ENCODE measurements at regions not wholly inside any gene's neighbourhood (a gene's known extent, or its start where the extent isn't known, plus 50 kb on each side); places are given as distances from the start of the nearest gene placed in this dataset.
"Not testable (repeated sequence)": the region's sequence is repeated elsewhere in the genome, so short reads cannot be mapped to it uniquely, and the experiment has no call there.

GRCh38 chr12:92235703-92236472 is 90.2 kb upstream of the BTG1 start:
- TF ChIP-seq, protein P1, sequence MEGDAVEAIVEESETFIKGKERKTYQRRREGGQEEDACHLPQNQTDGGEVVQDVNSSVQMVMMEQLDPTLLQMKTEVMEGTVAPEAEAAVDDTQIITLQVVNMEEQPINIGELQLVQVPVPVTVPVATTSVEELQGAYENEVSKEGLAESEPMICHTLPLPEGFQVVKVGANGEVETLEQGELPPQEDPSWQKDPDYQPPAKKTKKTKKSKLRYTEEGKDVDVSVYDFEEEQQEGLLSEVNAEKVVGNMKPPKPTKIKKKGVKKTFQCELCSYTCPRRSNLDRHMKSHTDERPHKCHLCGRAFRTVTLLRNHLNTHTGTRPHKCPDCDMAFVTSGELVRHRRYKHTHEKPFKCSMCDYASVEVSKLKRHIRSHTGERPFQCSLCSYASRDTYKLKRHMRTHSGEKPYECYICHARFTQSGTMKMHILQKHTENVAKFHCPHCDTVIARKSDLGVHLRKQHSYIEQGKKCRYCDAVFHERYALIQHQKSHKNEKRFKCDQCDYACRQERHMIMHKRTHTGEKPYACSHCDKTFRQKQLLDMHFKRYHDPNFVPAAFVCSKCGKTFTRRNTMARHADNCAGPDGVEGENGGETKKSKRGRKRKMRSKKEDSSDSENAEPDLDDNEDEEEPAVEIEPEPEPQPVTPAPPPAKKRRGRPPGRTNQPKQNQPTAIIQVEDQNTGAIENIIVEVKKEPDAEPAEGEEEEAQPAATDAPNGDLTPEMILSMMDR (IDR thresholded peaks at IDR 0.05) = no peak
- no peak overlapping the region for H3K4me3 ChIP-seq
- no peak for DNase-seq
- no peak for ATAC-seq
- no peaks in the 10 kb centered on the region for H3K4me1 ChIP-seq (ENCODE audit: low read depth)
- intact Hi-C loops (cut with DNase I, micrococcal nuclease) = no loop called here
- no peaks in the 10 kb centered on the region for H3K9me3 ChIP-seq
- H3K36me3 ChIP-seq (ENCODE audit: low read depth) = no peaks in the 10 kb centered on the region

- TF ChIP-seq, protein P1 (IDR thresholded peaks at IDR 0.05) = no peak
- no peaks in the 10 kb centered on the region for H3K4me1 ChIP-seq (ENCODE audit: low read depth)
- H3K9me3 ChIP-seq = no peaks in the 10 kb centered on the region
- intact Hi-C loops (cut with DNase I, micrococcal nuclease) = no loop called here
- ATAC-seq = no peak
- H3K4me3 ChIP-seq = no peak overlapping the region
- H3K36me3 ChIP-seq (ENCODE audit: low read depth) = no peaks in the 10 kb centered on the region
- DNase-seq = no peak
Measured at GRCh38 chr12:92234533-92234932, 88.9 kb upstream of the BTG1 start.

GRCh38 chr12:92233346-92234015 is 87.8 kb upstream of the BTG1 start:
- H3K36me3 ChIP-seq (ENCODE audit: low read depth) = no peaks in the 10 kb centered on the region
- H3K4me1 ChIP-seq (ENCODE audit: low read depth) = no peaks in the 10 kb centered on the region
- ATAC-seq (no peak), DNase-seq (no peak)
- no peak overlapping the region for H3K4me3 ChIP-seq
- H3K9me3 ChIP-seq = no peaks in the 10 kb centered on the region
- intact Hi-C loops (cut with DNase I, micrococcal nuclease) = no loop called here
- TF ChIP-seq, protein P1 (IDR thresholded peaks at IDR 0.05) = no peak

DNA sequence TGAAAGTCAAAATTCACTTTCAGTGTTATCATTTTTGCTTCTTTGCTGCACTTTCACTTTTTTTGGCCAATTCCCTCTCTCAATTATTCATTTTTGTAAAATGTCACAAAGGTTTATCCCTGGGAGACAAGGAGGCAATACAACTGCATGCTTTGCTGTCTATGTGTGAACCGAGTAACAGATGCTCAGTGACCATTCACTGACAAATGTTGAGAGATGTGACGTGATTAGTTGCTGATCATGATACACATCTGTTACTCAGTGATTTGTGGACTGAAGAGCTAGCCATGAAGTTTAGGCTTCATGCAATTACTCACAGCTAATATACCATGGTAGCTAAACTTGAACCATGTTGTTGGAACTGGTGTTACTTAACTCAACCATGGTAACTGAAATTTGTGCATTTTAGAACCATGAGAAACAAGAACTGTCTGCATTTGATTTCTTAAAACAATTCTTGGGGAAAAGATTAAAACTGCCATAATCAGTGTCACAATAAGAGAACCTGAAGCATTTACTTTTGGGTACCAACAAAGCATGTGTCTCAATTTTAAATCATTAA is 86.8 kb upstream of the BTG1 start:
- H3K4me3 ChIP-seq; DNase-seq; H3K36me3 ChIP-seq (ENCODE audit: low read depth); intact Hi-C loops (cut with DNase I, micrococcal nuclease); H3K4me1 ChIP-seq (ENCODE audit: low read depth); H3K9me3 ChIP-seq; ATAC-seq: not testable (repeated sequence)

DNA sequence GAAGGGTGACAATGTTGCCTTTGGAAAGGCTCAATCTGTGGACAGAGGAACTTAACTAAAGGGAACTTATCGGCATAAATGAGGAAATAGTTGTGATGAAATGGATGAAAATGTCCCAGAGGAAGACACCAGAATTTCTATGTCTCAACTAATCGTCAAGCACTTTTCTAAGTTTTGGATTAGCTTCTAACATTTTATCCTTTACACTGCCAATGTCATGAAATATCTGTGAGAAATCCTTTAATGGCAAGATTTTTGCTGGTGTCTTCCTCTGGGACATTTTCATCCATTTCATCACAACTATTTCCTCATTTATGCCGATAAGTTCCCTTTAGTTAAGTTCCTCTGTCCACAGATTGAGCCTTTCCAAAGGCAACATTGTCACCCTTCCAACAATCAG is 86.3 kb upstream of the BTG1 start:
- DNase-seq; H3K36me3 ChIP-seq (ENCODE audit: low read depth); H3K4me3 ChIP-seq; ATAC-seq; H3K4me1 ChIP-seq (ENCODE audit: low read depth); intact Hi-C loops (cut with DNase I, micrococcal nuclease); H3K9me3 ChIP-seq: not testable (repeated sequence)

GRCh38 chr12:92231532-92231931 is 85.9 kb upstream of the BTG1 start:
- H3K9me3 ChIP-seq; H3K36me3 ChIP-seq (ENCODE audit: low read depth); H3K4me3 ChIP-seq; intact Hi-C loops (cut with DNase I, micrococcal nuclease); H3K4me1 ChIP-seq (ENCODE audit: low read depth); DNase-seq; ATAC-seq: not testable (repeated sequence)

- intact Hi-C loops (cut with DNase I, micrococcal nuclease) = no loop called here
- TF ChIP-seq, protein P1 (IDR thresholded peaks at IDR 0.05) = no peak
- ATAC-seq = no peak
- Histone ChIP-seq H3K36me3 (ENCODE audit: low read depth) (no peaks in the 10 kb centered on the region), H3K4me3 (no peak overlapping the region), H3K9me3 (no peaks in the 10 kb centered on the region), H3K4me1 (ENCODE audit: low read depth) (no peaks in the 10 kb centered on the region)
- DNase-seq = no peak
Measured at GRCh38 chr12:92229381-92229780, 83.7 kb upstream of the BTG1 start.

Measured in mucosa of descending colon (tissue), 3 donors.